ENCODE measurements at regions not wholly inside any gene's neighbourhood (a gene's known extent, or its start where the extent isn't known, plus 50 kb on each side); places are given as distances from the start of the nearest gene placed in this dataset.
"Not testable (repeated sequence)": the region's sequence is repeated elsewhere in the genome, so short reads cannot be mapped to it uniquely, and the experiment has no call there.

DNA sequence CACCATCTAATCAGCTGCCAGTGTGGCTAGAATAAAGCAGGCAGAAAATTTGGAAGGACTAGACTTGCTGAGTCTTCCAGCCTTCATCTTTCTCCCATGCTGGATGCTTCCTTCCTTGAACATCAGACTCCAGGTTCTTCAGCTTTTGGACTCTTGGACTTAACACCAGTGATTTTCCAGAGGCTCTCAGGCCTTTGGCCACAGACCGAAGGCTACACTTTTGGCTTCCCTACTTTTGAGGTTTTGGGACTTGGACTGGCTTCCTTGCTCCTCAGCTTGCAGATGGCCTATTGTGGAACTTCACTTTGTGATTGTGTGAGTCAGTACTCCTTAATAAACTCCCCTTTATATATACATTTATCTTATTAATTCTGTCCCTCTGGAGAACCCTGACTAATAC, 129.8 kb upstream of the MB21D2 start:
- H3K79me2 ChIP-seq (ENCODE audit: control insufficient read depth in 1 of 2, insufficient read depth in 2 of 2, low read length in 2 of 2); H2BK120ac ChIP-seq (replicated peaks; ENCODE audit: low read depth, low read length); H3K14ac ChIP-seq (ENCODE audit: insufficient read length); H3K4me2 ChIP-seq (ENCODE audit: insufficient read depth in 1 of 2, low read depth in 2 of 2, low read length in 2 of 2); H3K79me1 ChIP-seq (ENCODE audit: low read depth, low read length); H3K27me3 ChIP-seq (replicated peaks in 1 of 4; ENCODE audit: control insufficient read depth in 3 of 4, extremely low read depth in 1 of 4, insufficient read depth in 3 of 4, low read length in 3 of 4); H2AK5ac ChIP-seq (ENCODE audit: low read depth, low read length); H3K56ac ChIP-seq (replicated peaks; ENCODE audit: insufficient read length, low read depth, low read length); H3K9me3 ChIP-seq (ENCODE audit: insufficient read depth in 2 of 2, low read depth in 1 of 2, low read length in 1 of 2); H2BK5ac ChIP-seq (ENCODE audit: low read depth, low read length); H3K23me2 ChIP-seq (ENCODE audit: low read depth, low read length); H3K23ac ChIP-seq (ENCODE audit: insufficient read length); H2BK12ac ChIP-seq (ENCODE audit: low read depth, low read length); H3K27ac ChIP-seq (ENCODE audit: low read depth, low read length); H2BK20ac ChIP-seq (ENCODE audit: low read length); H3K4ac ChIP-seq (replicated peaks; ENCODE audit: insufficient read length, low read depth, low read length); H3K18ac ChIP-seq (ENCODE audit: extremely low read depth, low read length); H4K8ac ChIP-seq (ENCODE audit: extremely low read depth, insufficient read depth, low read length); DNase-seq (ENCODE audit: low read depth in 1 of 2, low spot score in 2 of 2); H3K4me3 ChIP-seq (ENCODE audit: extremely low read depth in 1 of 4, insufficient read depth in 2 of 4, low read depth in 3 of 4, low read length in 4 of 4); H2BK15ac ChIP-seq (ENCODE audit: low read length); H2AFZ ChIP-seq (ENCODE audit: low read length); H4K20me1 ChIP-seq (replicated peaks in 1 of 2; ENCODE audit: control insufficient read depth in 1 of 2, insufficient read depth in 2 of 2, low read length in 2 of 2); H4K5ac ChIP-seq (ENCODE audit: insufficient read length, low read depth, low read length); H3K36me3 ChIP-seq (ENCODE audit: control insufficient read depth in 2 of 4, insufficient read depth in 4 of 4, low read length in 3 of 4); H3K4me1 ChIP-seq (replicated peaks in 1 of 4; ENCODE audit: control insufficient read depth in 3 of 4, insufficient read depth in 4 of 4, low read length in 3 of 4); H4K91ac ChIP-seq (replicated peaks; ENCODE audit: insufficient read length, low read length); FAIRE-seq; POLR2A ChIA-PET (ENCODE audit: partially characterized antibody); H3K9ac ChIP-seq (replicated peaks in 1 of 4; ENCODE audit: extremely low read depth in 1 of 4, low read depth in 3 of 4, low read length in 3 of 4): not testable (repeated sequence)
- WGBS, 2 experiments (ENCODE audit: extremely low coverage in 1 of 2, insufficient coverage in 1 of 2, insufficient read length in 1 of 2, insufficient replicate concordance in 2 of 2, low coverage in 1 of 2, low lambda C conversion rate in 2 of 2, missing lambda C conversion rate in 1 of 2) = 53% methylated on average over 1 of the region's 1 CpG; no CpG with 5 or more reads in 1 of the 2 experiments
- CTCF ChIA-PET (ENCODE audit: partially characterized antibody) = interaction anchor here (1.1 to 5.4 kb wide), 3 partner anchors 19 to 235 kb away, joined by 3 to 26 read pairs (median 3); no protein-coding TSS in a partner anchor
